Stimulated activated CD4-positive, alpha-beta T cell treated with anti-CD3 and anti-CD28 coated beads, Interleukin-4, amount 100 ng/mL, for 48 hours (primary cell): ENCODE measurements at regions not wholly inside any gene's neighbourhood (a gene's known extent, or its start where the extent isn't known, plus 50 kb on each side); places are given as distances from the start of the nearest gene placed in this dataset.

Experiments used
- DNase-seq, 2 donors: peaks; one replicate each; pipeline ENCODE4 v3.0.0-alpha.2; 2020; ENCODE audit warnings: low read depth in 2 of 2

GRCh38 chr9:81489046-81489445 lies 200.3 kb downstream of the TLE1 start:
- no peak for DNase-seq

GRCh38 chr9:81480828-81481604 lies 208.3 kb downstream of the TLE1 start:
- DNase-seq, result no peak

GRCh38 chr9:81479573-81479972 lies 209.8 kb downstream of the TLE1 start:
- no peak for DNase-seq

GRCh38 chr9:81477669-81478068 lies 211.7 kb downstream of the TLE1 start:
- no peak for DNase-seq

GRCh38 chr9:81476813-81477490 lies 212.4 kb downstream of the TLE1 start:
- DNase-seq, result no peak

GRCh38 chr9:81474792-81475191 lies 214.6 kb downstream of the TLE1 start:
- no peak for DNase-seq

GRCh38 chr9:81474125-81474524 lies 215.2 kb downstream of the TLE1 start:
- DNase-seq, result no peak

GRCh38 chr9:81473708-81474107 lies 215.6 kb downstream of the TLE1 start:
- no peak for DNase-seq

GRCh38 chr9:81473206-81473605 lies 216.1 kb downstream of the TLE1 start:
- DNase-seq, result no peak

GRCh38 chr9:81472701-81473100 lies 216.6 kb downstream of the TLE1 start:
- no peak for DNase-seq

GRCh38 chr9:81470864-81471263 lies 218.5 kb downstream of the TLE1 start:
- no peak for DNase-seq

- no peak for DNase-seq
Observed at GRCh38 chr9:81468084-81468595, 221.2 kb downstream of the TLE1 start.

GRCh38 chr9:81466981-81467380 lies 222.4 kb downstream of the TLE1 start:
- DNase-seq, result no peak

- DNase-seq, result no peak
Observed at GRCh38 chr9:81465468-81466011, 223.8 kb downstream of the TLE1 start.

- no peak for DNase-seq
Observed at GRCh38 chr9:81462801-81463200, 226.5 kb downstream of the TLE1 start.

- no peak for DNase-seq
Observed at GRCh38 chr9:81461196-81461595, 228.2 kb downstream of the TLE1 start.

GRCh38 chr9:81460693-81461092 lies 228.7 kb downstream of the TLE1 start:
- no peak for DNase-seq

- no peak for DNase-seq
Observed at GRCh38 chr9:81459591-81459990, 229.8 kb downstream of the TLE1 start.

GRCh38 chr9:81456431-81457006 lies 232.8 kb downstream of the TLE1 start:
- no peak for DNase-seq

- no peak for DNase-seq
Observed at GRCh38 chr9:81455462-81456219, 233.7 kb downstream of the TLE1 start.

- DNase-seq, result no peak
Observed at GRCh38 chr9:81445331-81445921, 243.9 kb downstream of the TLE1 start.
